ENCODE measurements at regions not wholly inside any gene's neighbourhood (a gene's known extent, or its start where the extent isn't known, plus 50 kb on each side); places are given as distances from the start of the nearest gene placed in this dataset.

GRCh38 chr12:19836456-19836855, 397.2 kb downstream of the AEBP2 start (continued):
- no peak for TF ChIP-seq REST (IDR thresholded peaks at IDR 0.05; ENCODE audit: low read depth)

- no peaks in the 10 kb centered on the region for H3K36me3 ChIP-seq (ENCODE audit: control insufficient read depth in 1 of 2, insufficient read depth in 2 of 2, low read length in 2 of 2)
- H3K27me3 ChIP-seq (ENCODE audit: insufficient read depth, low read length): no peaks in the 10 kb centered on the region
- BruUV-seq (replicated peaks): no TSS peak
- TF ChIP-seq SIN3A (IDR thresholded peaks at IDR 0.05; ENCODE audit: low read depth): no peak
- no peak for TF ChIP-seq CTCF (IDR thresholded peaks at IDR 0.05 in 2 of 3, conservative IDR thresholded peaks at IDR 0.05 in 1 of 3; ENCODE audit: borderline replicate concordance in 1 of 3, insufficient read depth in 1 of 3, low read depth in 2 of 3, low read length in 2 of 3)
- no peak for TF ChIP-seq REST (IDR thresholded peaks at IDR 0.05; ENCODE audit: low read depth)
- TF ChIP-seq ZNF274 (IDR thresholded peaks at IDR 0.05; ENCODE audit: low read depth, low read length): no peak
- no peak for TF ChIP-seq MAX (IDR thresholded peaks at IDR 0.05)
- TF ChIP-seq RAD21 (IDR thresholded peaks at IDR 0.05; ENCODE audit: low read depth): no peak
- TF ChIP-seq ZFX (IDR thresholded peaks at IDR 0.05): no peak
- no peak for TF ChIP-seq POLR2AphosphoS5 (IDR thresholded peaks at IDR 0.05; ENCODE audit: low read depth, low read length)
- TF ChIP-seq EZH2 (IDR thresholded peaks at IDR 0.05): no peak
- no peak for TF ChIP-seq FOSL1 (IDR thresholded peaks at IDR 0.05; ENCODE audit: low read depth)
- no peak for TF ChIP-seq SP1 (IDR thresholded peaks at IDR 0.05; ENCODE audit: low read depth)
- no peak for TF ChIP-seq TCF7L2 (IDR thresholded peaks at IDR 0.05; ENCODE audit: borderline replicate concordance, extremely low read depth, insufficient read depth, insufficient read length)
- TF ChIP-seq ELF1 (IDR thresholded peaks at IDR 0.05; ENCODE audit: borderline replicate concordance, low read depth): no peak
- TF ChIP-seq CEBPB (IDR thresholded peaks at IDR 0.05; ENCODE audit: low read depth): no peak
- no peak for TF ChIP-seq POLR2A (IDR thresholded peaks at IDR 0.05; ENCODE audit: borderline replicate concordance, extremely low read depth, insufficient read depth, insufficient read length)
- no peak for TF ChIP-seq EGR1 (IDR thresholded peaks at IDR 0.05; ENCODE audit: low read depth)
- TF ChIP-seq CBX3 (IDR thresholded peaks at IDR 0.05; ENCODE audit: low read depth): no peak
- no peak overlapping the region for H2AFZ ChIP-seq (ENCODE audit: low read depth, low read length, poor library complexity, severe bottlenecking)
- no peak overlapping the region for H3K4me3 ChIP-seq (replicated peaks in 1 of 2; ENCODE audit: low read depth in 1 of 2, low read length in 2 of 2)
- POLR2A ChIA-PET: no interaction called here
- no peaks in the 10 kb centered on the region for H3K9me2 ChIP-seq (ENCODE audit: insufficient read depth)
- H3K4me2 ChIP-seq (ENCODE audit: low read length): no peak overlapping the region
- no peaks in the 10 kb centered on the region for H3K9me3 ChIP-seq (ENCODE audit: control insufficient read depth in 1 of 2, insufficient read depth in 1 of 2, low read depth in 1 of 2, low read length in 2 of 2)
- H4K20me1 ChIP-seq (ENCODE audit: insufficient read depth): no peaks in the 10 kb centered on the region; the same call in 1 of the 2 replicates
- CTCF ChIA-PET: no interaction called here
- RAD21 ChIA-PET (ENCODE audit: low non-redundant PET in 1 of 2, low total read pairs in 2 of 2, uncharacterized antibody in 2 of 2, unreplicated experiment in 2 of 2): no interaction called here
- no peaks in the 10 kb centered on the region for H3K79me2 ChIP-seq (ENCODE audit: insufficient read depth, low read length)
- no peaks in the 10 kb centered on the region for H3K4me1 ChIP-seq (ENCODE audit: control insufficient read depth in 1 of 2, insufficient read depth in 2 of 2, low read length in 2 of 2)
- ATAC-seq (no peak), DNase-seq (ENCODE audit: low read depth, low spot score) (no peak)
- H3K9ac ChIP-seq (ENCODE audit: low read length): no peak overlapping the region
- intact Hi-C loops (cut with micrococcal nuclease): no loop called here
- no peak overlapping the region for H3K27ac ChIP-seq (ENCODE audit: low read depth, low read length)
Observed at GRCh38 chr12:19837543-19837942, 398.3 kb downstream of the AEBP2 start.
